ENCODE measurements at regions not wholly inside any gene's neighbourhood (a gene's known extent, or its start where the extent isn't known, plus 50 kb on each side); places are given as distances from the start of the nearest gene placed in this dataset.
A peak's percentile ranks its signal among the peaks of the same experiment; 100 is the strongest.

DNA sequence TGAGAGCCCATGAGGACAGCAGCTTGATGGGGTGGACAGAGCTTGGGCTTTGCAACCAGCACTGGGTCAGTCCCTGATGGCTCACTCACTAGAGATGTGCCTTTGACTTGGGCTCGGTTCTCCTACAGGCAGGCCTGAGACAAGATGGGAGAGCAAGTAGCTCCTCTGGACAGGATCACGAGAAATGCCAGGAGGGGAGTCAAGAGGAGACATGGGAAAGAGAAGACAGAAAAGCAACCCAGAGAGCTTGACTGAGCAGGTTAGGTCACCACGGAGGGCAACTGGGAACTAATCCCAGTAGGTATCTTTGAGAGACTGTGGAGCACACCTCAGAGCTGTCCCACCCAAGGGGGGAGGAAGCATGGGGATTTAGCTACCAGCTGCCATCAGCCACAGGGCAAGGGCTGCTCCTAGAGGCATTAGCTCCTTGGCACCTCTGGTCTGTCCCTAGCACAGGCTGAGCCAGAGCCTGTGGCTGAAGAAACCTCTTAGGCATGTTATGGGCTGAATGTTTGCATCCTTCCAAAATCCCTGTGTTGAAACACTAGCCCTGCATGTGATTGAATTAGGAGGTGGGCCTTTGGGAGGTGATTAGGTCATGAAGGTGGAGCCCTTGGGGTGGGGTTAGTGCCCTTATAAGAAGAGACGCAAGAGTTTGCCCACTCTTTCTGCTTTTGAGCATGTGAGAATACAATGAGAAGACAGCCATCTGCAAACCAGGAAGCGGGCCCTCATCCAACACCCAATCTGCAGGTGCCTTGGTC is 145.6 kb downstream of the SMIM20 start:
- no peak overlapping the region for H3K27ac Mint-ChIP-seq (ENCODE audit: unreplicated experiment)
- ChIA-PET CTCF (interaction anchor here (1.2 kb wide), 1 partner anchor 351 kb away, joined by 3 read pairs; no protein-coding TSS in a partner anchor), POLR2A (no interaction called here)
- no peaks in the 10 kb centered on the region for H3K4me1 Mint-ChIP-seq (ENCODE audit: low read depth, unreplicated experiment)
- Histone ChIP-seq H3K9me3 (no peaks in the 10 kb centered on the region), H3K4me1 (no peaks in the 10 kb centered on the region), H3K27me3 (replicated peaks; ENCODE audit: control insufficient read depth, insufficient read depth, low read length) (no peaks in the 10 kb centered on the region), H3K36me3 (ENCODE audit: control insufficient read depth, insufficient read depth, low read length) (no peaks in the 10 kb centered on the region), H3K4me3 (ENCODE audit: low read depth, low read length) (no peak overlapping the region)
- H3K9me3 Mint-ChIP-seq (ENCODE audit: unreplicated experiment) = no peaks in the 10 kb centered on the region
- no peak overlapping the region for H3K4me3 Mint-ChIP-seq (ENCODE audit: unreplicated experiment)
- H3K27me3 Mint-ChIP-seq (ENCODE audit: insufficient read depth, unreplicated experiment) = no peaks in the 10 kb centered on the region
- BruUV-seq (replicated peaks) = no TSS peak
- H3K36me3 Mint-ChIP-seq (ENCODE audit: insufficient read depth, unreplicated experiment) = no peaks in the 10 kb centered on the region
- TF ChIP-seq, protein P1, sequence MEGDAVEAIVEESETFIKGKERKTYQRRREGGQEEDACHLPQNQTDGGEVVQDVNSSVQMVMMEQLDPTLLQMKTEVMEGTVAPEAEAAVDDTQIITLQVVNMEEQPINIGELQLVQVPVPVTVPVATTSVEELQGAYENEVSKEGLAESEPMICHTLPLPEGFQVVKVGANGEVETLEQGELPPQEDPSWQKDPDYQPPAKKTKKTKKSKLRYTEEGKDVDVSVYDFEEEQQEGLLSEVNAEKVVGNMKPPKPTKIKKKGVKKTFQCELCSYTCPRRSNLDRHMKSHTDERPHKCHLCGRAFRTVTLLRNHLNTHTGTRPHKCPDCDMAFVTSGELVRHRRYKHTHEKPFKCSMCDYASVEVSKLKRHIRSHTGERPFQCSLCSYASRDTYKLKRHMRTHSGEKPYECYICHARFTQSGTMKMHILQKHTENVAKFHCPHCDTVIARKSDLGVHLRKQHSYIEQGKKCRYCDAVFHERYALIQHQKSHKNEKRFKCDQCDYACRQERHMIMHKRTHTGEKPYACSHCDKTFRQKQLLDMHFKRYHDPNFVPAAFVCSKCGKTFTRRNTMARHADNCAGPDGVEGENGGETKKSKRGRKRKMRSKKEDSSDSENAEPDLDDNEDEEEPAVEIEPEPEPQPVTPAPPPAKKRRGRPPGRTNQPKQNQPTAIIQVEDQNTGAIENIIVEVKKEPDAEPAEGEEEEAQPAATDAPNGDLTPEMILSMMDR (IDR thresholded peaks at IDR 0.05; ENCODE audit: insufficient read depth in 1 of 2, low read depth in 1 of 2, low read length in 1 of 2, severe bottlenecking in 1 of 2, unreplicated experiment in 1 of 2) = no peak
- DNase-seq = no peak
- intact Hi-C loops (cut with micrococcal nuclease; ENCODE audit: unreplicated experiment) = no loop called here

DNA sequence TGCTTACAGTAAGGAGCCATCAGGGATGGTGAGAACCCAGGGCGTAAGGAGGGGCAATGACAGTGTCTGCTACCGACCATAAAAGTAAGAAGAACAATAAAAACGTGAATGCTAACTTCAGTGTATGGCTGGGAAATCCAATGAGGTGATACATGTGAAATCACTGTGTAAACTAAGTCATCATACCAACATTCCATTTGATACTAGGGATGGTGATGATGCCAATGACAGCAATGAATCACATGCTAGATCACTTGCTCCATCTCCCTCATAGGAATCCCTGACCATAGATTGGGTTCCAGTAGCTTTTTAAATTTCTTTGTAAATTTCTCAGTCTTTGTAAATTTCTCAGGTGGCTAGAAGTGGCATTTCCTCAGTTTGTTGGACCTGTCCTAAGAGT is 146.3 kb downstream of the SMIM20 start:
- no peaks in the 10 kb centered on the region for H3K4me1 ChIP-seq
- no TSS peak for BruUV-seq (replicated peaks)
- ChIA-PET POLR2A (no interaction called here), CTCF (interaction anchor here (1.2 kb wide), 1 partner anchor 351 kb away, joined by 3 read pairs; no protein-coding TSS in a partner anchor)
- H3K27me3 ChIP-seq (replicated peaks; ENCODE audit: control insufficient read depth, insufficient read depth, low read length) = no peaks in the 10 kb centered on the region
- intact Hi-C loops (cut with micrococcal nuclease; ENCODE audit: unreplicated experiment) = no loop called here
- H3K36me3 ChIP-seq (ENCODE audit: control insufficient read depth, insufficient read depth, low read length) = no peaks in the 10 kb centered on the region
- no peaks in the 10 kb centered on the region for H3K4me1 Mint-ChIP-seq (ENCODE audit: low read depth, unreplicated experiment)
- H3K27me3 Mint-ChIP-seq (ENCODE audit: insufficient read depth, unreplicated experiment) = no peaks in the 10 kb centered on the region
- no peaks in the 10 kb centered on the region for H3K9me3 Mint-ChIP-seq (ENCODE audit: unreplicated experiment)
- no peak for DNase-seq
- no peak overlapping the region for H3K27ac Mint-ChIP-seq (ENCODE audit: unreplicated experiment)
- no peak overlapping the region for H3K4me3 ChIP-seq (ENCODE audit: low read depth, low read length)
- TF ChIP-seq, protein P1 (IDR thresholded peaks at IDR 0.05; ENCODE audit: insufficient read depth in 1 of 2, low read depth in 1 of 2, low read length in 1 of 2, severe bottlenecking in 1 of 2, unreplicated experiment in 1 of 2) = no peak
- H3K9me3 ChIP-seq = no peaks in the 10 kb centered on the region
- no peaks in the 10 kb centered on the region for H3K36me3 Mint-ChIP-seq (ENCODE audit: insufficient read depth, unreplicated experiment)
- H3K4me3 Mint-ChIP-seq (ENCODE audit: unreplicated experiment) = no peak overlapping the region

DNA sequence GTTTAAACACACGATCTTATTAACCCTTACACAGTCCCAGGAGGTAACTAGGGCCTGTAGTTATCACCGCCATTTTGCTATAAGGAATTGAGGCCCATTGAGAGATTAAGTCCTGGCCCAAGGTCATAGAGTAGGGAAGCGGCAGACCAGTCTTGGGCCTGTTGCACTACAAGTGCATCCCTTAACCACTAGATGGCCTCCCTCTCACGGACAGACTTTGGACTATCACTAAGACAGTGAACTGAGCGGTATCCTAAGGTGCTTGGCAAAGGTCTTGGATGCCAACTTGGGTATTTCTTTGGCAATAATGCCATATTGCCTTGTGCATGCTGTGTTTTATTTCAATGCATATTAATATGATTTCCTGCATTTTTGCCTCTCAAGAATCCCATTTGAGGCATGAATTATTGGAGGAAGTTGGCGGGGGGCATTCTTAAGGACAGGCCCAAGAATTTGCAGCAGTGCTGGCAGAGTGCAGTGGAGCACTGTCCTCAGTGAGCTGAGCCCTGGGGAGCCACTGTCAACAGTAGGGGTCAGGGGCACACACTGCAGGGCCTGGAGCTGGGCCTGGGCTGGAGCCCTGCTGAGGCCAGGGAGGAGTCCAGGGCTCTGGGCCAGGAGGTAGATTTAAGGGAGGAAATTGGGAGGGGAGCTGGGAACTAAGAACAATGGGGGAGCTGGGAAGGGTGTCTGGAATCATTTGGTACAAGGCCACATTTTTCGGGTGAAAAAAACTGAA is 147.4 kb downstream of the SMIM20 start:
- no peaks in the 10 kb centered on the region for H3K36me3 Mint-ChIP-seq (ENCODE audit: insufficient read depth, unreplicated experiment)
- Histone ChIP-seq H3K36me3 (ENCODE audit: control insufficient read depth, insufficient read depth, low read length) (no peaks in the 10 kb centered on the region), H3K9me3 (no peaks in the 10 kb centered on the region), H3K27me3 (replicated peaks; ENCODE audit: control insufficient read depth, insufficient read depth, low read length) (no peaks in the 10 kb centered on the region), H3K4me3 (ENCODE audit: low read depth, low read length) (no peak overlapping the region), H3K4me1 (no peaks in the 10 kb centered on the region)
- H3K9me3 Mint-ChIP-seq (ENCODE audit: unreplicated experiment) = no peaks in the 10 kb centered on the region
- ChIA-PET POLR2A (no interaction called here), CTCF (interaction anchor here (0.7 kb wide), 1 partner anchor 264 kb away, joined by 3 read pairs; no protein-coding TSS in a partner anchor)
- no TSS peak for BruUV-seq (replicated peaks)
- no peak overlapping the region for H3K4me3 Mint-ChIP-seq (ENCODE audit: unreplicated experiment)
- H3K27ac Mint-ChIP-seq (ENCODE audit: unreplicated experiment) = no peak overlapping the region
- no peaks in the 10 kb centered on the region for H3K27me3 Mint-ChIP-seq (ENCODE audit: insufficient read depth, unreplicated experiment)
- TF ChIP-seq, protein P1 (IDR thresholded peaks at IDR 0.05; ENCODE audit: insufficient read depth in 1 of 2, low read depth in 1 of 2, low read length in 1 of 2, severe bottlenecking in 1 of 2, unreplicated experiment in 1 of 2) = peak; percentile 35 to 46
- intact Hi-C loops (cut with micrococcal nuclease; ENCODE audit: unreplicated experiment) = no loop called here
- H3K4me1 Mint-ChIP-seq (ENCODE audit: low read depth, unreplicated experiment) = no peaks in the 10 kb centered on the region
- peak in 1 of 2 experiments; percentile 17 for DNase-seq
